ENCODE measurements at regions not wholly inside any gene's neighbourhood (a gene's known extent, or its start where the extent isn't known, plus 50 kb on each side); places are given as distances from the start of the nearest gene placed in this dataset.
"Not testable (repeated sequence)": the region's sequence is repeated elsewhere in the genome, so short reads cannot be mapped to it uniquely, and the experiment has no call there.

DNA sequence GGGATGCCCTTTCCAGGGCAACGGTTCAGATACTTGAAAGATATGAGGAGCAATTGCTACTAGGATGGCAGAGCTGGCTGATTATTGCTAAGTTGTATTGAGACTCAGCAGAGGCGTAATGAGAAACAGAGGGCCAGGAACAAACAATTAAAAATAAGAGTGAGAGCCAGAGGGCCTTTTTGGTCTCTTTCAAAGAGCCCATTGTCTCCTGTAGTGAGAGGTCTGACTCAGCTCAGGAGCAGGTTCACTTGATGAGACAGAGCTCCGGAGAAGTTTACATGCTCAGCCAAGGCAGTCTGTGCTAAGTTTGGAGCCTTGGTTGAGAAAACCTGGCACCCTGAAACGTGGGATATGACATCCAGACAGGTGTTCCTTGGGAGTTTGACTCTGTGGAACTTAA, 303.9 kb upstream of the DLGAP1 start:
- DNase-seq: no peak

DNA sequence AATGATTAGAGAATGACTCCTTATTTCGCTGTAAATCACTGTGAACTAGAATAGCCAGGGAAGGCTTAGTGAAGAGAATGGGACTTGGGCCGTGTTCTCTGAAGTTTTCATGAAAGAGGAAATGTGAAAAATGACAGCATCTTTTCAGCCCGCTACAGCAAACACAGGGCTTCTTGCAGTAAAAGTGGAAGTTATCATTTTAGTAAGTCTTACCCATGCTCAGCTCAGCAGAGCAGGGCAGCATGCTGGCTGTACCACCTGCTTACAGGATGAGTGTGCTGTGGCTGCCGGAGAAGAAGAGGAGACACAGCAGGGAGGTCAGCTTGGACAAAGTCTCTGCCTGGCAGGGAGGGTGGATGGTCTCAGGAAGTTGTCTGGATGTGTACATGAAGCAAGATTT, 300.7 kb upstream of the DLGAP1 start:
- DNase-seq: no peak

DNA sequence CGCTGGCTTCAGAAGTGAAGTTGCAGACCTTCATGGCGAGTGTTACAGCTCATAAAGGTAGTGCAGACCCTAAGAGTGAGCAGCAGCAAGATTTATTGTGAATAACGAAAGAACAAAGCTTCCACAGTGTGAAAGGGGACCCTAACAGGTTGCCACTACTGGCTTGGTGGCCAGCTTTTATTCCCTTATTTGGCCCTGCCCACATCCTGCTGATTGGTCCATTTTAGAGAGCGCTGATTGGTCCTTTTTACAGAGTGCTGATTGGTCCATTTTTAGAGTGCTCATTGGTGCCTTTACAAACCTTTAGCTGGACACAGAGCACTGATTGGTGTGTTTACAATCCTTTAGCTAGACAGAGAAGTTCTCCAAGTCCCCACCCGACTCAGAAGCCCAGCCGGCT, 298.0 kb upstream of the DLGAP1 start:
- not testable (repeated sequence) for DNase-seq

DNA sequence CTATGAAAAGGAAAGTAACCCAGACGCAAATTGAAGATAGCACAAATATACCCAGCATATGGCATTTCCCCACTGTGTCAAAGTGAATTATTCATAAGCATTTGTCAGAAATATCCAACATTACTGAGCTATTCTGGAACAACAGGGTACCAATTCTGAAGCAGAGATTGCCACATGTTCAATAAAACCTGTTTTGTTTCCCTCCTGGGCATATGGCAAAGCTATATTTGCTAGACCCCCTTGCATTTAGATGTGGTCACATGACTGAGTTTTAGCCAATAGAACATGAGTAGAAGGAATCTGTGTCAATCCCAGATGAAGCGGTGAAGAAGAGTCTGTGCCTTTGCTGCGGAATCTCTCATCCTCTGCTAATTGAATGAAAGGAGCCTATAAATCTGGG, 296.4 kb upstream of the DLGAP1 start:
- DNase-seq: no peak

DNA sequence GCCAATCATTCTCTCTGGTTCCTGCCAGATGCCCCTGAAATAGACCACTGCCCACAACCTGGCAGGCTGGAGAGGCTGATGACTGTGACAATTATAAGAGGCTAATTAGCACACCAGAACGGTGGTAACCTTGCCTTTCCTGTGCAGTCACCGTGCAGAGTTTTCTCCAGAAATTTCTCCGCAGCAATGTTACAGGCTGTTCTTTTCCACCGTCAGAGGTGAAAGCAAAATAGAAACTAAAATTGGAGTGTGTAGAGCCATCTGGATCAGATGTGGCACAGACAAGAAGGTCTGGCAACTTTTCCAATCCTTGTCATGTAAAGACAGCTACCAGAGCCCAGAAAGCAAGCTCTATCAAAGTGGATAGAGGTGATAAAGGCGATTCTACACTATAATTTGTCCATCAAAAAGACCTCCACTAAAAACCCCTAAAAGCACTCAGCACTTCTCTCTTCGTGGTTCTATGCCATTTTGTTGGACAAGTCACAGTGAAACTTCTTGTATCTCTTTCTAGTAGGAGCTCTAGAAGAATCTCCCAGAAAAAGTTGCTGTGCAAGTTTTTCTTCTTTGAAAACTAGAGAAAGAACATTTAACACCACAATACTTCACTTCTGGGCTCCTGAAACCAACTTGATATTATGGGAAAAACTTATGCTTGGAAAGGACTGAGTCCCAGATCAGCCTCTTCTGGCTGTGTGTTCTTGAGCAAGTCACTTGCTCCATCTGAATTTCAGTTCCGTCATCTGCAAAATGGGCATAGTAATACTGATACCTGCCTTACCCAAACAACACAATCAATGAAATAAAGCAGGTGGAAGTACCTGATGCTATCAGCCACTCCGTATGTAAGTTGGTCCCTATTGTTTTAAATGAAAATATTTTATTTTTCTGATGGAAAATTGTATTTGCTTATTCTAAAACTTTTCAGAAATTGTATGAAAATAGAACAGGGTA, 295.6 kb upstream of the DLGAP1 start:
- no peak for DNase-seq

DNA sequence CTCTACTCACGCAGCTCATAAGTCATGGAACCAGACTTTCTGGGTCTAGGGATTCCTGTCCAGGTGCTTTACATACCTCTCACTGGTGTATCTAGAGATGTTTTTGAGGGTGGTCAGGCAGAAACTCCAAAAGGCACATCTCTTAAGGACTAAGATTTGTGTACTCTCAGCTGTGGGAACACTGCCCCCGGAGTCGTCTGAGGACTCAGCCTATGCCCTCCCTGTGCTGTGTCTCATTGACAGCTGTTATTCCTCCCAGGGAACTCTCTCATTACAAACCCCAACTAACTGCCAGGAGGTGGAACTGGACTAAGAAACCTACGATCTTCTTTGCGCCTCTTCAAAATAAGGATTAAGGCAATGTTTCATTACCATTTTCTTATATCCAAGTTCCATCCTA, 293.9 kb upstream of the DLGAP1 start:
- DNase-seq: no peak

DNA sequence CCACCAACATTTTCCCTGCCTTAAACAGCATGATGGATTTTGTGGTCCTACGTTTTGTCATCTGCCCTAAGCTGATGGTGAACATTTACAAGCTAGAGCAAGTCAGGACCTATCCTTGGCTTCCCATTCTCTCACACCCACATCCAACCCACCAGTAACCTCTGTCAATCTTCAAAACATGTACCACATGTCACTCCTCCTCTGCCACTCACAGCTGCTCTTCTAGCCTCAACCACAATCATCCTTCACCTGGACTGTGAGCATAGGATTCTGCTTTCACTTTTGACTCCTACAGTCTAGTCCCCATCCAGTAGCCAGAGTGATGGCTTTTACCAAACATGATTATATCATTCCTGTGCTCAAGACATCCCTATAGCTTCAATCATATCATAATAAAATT, 279.8 kb upstream of the DLGAP1 start:
- no peak for DNase-seq

DNA sequence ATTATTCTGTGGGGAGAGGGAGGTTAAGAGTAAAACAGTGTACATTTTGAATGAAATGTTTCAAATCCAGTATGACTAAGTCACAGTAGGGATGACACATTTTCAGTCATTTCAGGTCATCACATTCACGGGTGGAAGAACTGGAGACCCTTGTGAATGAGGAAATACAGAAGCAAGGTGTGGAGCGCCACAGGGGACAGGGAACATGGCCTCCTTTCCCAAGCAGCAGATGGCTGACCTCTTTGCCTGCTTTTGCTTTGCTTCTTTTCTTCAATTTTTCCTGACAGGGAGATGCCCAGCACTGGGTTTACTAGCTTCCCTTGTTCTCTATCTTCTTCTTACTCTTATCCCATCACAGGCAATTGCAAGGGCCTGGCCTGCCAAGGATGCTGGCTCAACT, 278.9 kb upstream of the DLGAP1 start:
- no peak for DNase-seq

DNA sequence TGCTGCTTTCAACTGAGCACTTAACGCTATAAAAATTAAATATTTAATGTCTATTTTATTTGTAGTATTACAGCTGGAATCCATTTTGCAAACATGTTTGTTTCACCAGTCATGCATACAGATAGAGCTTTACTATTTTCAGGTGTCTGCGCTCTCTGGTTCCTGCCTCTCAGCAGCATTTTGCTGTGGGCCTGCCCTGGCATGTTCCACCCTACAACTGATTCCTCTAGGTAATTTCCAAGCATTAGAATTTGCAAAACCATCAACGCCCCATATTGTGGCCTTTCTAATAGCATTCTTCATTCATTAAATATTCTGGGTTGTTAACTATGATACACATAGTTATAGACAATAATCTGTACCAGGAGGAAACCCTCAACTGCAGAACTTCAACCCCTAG, 266.4 kb upstream of the DLGAP1 start:
- DNase-seq: no peak

DNA sequence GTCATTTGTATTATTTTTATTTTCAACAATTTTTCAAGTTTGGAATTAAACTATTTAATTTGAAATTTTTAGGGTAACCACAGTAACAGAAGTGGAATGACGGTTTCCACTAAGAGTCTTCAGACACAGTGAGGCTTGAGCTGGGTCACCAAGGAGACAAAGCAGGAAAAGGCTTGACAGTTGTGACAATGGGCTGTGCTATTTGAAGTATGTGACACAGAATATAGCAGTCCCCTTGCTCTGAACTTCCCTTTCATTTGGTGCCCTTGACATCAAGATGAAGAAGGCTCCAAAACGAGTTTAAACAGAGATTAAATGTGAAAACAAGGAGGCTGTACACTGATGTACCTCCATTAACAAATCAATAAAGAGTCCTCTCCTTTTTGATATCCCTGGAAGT, 265.4 kb upstream of the DLGAP1 start:
- no peak for DNase-seq

DNA sequence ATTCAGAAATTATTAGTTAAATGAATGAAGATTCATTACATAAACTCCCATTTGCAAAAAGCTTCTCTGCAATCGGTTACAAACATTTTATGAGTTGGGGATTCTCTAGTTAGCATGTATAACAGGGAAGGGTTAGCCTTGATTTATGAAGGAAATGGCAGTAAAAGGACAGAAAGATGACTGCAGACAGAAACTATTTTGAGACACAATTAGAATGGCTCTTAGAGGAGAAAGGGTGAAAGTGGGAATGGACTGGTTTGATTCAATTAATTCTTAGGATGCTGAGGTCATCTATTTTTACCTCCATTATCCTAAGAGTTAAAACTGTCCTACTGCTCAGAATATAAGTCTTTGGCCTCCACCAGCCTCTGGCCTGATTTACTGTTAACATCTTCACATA, 250.8 kb upstream of the DLGAP1 start:
- no peak for DNase-seq

DNA sequence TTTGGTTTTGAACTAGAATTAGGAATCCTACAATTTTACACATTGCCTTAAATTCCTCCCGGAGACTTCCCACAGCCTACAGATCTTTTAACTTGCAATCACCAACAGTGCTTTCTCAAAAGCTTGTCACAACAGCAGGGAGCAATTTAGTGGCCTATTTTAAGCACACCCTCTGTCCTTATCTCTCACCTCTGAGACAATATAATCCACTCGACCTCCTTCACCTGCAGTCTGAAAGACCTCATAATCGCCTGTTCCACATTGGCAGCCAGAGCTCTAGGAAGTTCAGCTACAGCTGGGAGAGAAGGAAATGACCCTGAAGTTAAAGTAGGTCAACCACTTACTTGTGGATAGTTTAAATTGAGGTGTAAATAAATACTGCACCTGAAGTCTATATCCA, 249.7 kb upstream of the DLGAP1 start:
- no peak for DNase-seq

DNA sequence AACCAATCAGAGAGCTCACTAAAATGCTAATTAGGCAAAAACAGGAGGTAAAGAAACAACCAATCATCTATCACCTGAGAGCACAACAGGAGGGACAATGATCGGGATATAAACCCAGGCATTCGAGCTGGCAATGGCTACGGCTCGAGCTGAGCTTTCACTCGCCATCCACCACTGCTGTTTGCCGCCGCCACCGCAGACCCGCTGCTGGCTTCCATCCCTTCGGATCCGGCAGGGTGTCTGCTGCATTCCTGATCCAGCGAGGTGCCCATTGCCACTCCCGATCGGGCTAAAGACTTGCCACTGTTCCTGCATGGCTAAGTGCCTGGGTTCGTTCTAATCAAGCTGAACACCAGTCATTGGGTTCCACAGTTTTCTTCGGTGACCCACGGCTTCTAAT, 236.7 kb upstream of the DLGAP1 start:
- DNase-seq: no peak

DNA sequence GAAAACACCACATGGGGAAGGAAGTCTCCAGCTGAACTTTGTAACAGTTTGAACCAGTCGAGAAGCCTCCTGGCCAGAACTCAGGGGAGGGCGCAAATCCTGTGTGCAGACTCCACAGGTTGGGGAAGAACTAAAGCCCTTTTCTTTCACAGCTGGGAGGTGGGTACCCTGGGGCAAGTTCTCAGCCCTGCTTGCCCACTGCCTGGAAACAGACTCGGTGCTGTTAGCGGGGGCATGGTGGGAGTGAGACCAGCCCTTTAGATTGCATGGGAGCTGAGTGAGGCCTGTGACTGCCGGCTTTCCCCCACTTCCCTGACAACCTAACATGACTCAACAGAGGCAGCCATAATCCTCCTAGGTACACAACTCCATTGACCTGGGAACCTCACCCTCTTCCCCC, 223.6 kb upstream of the DLGAP1 start:
- DNase-seq: not testable (repeated sequence)

DNA sequence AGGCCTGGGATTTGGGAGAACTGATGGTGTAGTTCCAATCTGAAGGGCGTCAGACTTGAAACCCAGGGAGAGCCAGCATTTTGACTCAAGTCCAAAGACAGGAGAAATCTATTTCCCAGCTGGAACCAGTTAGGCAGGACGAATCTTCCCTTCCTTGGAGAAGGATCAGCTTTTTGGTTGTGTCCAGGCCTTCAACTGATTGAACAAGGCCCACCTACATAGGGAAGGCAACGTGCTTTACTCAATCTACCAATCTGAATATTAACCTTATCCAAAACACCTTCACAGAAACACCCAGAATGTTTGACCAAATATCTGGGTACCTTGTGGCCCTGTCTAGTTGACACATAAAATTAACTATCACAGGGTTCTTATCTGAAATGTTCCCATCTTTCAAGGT, 221.9 kb upstream of the DLGAP1 start:
- no peak for DNase-seq

DNA sequence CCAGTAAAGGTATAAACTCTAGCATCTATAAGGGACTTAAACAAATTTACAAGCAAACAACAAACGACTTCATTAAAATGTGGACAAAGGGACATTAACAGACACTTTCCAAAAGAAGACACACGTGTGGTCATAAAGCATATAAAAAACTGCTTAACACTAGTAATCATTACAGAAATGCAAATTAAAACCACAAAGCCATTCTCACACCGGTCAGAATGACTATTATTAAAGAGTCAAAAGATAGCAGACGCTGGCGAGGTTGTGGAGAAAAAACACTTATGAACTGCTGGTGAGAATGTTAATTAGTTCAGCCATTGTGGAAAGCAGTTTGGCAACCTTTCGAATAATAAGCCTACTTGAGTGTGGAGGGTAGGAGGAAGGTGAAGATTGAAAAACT, 217.1 kb upstream of the DLGAP1 start:
- no peak for DNase-seq

DNA sequence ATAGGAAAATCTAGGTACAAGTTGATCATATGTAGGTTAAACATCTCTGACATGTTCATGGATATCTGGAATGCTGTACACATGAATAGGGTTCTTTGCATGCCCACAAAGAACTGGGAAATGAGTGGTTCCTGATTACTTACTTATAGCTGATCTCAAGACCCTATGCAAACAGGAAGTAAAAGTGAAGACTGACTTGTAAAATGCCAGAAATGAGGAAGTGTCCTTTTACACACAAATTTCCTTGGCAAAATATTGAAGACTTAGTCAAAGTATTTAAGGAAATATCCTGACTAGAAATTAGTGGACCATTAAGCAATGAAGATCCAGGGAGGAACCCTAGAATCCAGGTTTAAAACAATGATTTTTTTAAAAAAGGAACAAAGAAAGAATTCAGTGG, 203.7 kb upstream of the DLGAP1 start:
- no peak for DNase-seq

DNA sequence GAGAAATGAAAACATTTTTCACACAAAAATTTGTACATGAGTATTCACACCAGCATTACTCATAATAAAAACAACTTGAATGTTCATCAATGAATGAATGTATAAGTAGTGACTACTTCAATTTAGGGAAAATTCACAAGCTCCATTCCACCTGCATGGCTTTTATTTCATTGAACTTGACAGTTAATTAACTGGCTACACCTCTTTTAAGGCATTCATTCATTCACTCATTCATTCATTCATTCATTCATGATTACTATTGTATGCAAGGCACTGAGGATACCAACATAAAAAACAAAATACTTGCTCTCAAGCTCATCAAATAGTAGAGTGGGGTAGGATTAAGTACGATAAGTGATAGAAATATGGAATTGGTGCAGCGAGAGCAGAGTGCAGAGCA, 198.3 kb upstream of the DLGAP1 start:
- no peak for DNase-seq

DNA sequence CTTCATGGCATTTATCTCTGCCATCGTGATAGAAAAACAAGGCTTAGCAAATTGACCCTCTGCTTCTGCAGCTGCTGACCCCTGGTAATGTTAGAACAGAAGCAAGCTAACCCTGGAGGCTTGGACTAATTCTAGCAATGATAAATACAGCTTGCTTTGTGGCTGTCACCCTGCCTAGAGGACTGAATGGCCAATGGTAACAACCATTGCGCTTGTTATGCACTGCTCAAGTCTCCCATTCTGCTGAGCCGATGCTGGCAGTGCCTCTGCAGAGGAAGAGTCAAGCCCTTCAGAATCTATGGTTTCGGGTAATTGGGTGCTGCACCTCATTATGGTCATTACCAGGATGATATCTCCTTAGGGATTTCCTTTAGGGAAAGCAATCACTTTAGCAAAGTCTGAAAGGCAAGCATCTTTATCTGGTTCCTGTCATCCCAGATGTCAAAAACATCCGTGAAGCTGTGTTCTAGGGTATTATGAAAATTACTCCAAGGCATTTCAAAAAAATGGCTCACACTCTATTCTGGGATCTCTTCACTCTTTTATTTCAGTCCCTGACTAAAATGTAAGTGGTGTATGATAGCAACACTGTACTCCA, 186.8 kb upstream of the DLGAP1 start:
- DNase-seq: no peak

DNA sequence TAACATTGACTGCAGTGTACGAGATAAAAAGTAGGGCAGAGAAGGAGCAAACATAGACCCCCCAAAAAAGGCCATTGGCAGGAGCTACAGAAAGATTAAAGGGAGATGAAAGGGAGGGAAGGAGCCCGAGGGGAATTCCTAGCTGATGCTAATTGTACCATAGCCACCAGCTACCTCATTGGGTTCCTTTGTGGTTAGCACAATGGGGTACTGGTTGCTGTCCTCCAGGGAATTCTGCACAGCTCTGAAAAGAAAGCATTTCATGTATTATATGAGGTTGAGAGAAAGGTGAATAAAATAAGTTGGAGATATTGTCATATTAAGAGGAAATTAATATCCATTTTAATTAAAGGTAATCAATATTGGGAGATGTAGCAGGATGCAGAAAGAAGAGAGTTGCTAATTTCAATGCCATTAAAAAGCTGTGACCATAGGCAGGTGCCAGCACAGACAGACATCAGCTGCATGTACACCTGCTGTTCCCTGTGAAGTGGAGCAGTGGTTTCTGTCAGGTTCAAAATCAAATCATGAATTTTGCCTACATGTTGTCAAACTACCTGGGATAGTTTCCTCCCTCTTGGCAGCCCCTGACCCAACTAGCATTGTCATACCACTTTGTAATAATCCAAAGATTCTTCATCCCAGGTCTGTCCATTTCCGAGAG, 185.4 kb upstream of the DLGAP1 start:
- DNase-seq: no peak

DNA sequence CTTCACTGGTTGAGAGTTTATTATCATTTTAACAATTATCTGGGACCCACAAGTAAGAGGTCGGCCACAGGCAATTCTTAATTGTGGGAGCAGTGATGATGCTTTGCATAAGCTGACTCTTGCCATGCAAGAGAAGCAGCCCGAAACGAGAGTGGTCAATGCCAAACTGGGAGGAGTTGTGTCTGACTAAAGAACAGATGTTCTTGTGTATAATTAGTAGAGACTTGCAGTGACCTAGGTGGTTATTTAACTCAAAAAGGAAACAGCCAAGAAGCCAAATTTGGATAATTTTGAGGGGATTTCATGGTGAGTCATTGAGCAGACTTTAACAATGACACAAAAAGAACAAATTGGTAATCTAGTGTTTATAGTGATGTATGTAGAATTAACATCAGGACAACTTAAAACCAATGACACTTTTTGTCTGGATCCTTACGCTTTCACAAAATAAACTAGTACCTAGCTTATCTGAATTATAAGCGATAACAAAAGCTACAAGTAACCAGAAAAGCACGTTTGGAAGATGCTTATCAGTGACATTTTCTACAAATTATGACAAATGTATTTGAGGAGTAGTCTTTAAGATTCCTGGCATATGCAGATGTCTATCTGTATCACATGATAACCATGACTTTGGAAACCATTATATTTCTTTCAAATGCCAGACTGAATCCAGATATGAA, 184.7 kb upstream of the DLGAP1 start:
- DNase-seq: no peak

DNA sequence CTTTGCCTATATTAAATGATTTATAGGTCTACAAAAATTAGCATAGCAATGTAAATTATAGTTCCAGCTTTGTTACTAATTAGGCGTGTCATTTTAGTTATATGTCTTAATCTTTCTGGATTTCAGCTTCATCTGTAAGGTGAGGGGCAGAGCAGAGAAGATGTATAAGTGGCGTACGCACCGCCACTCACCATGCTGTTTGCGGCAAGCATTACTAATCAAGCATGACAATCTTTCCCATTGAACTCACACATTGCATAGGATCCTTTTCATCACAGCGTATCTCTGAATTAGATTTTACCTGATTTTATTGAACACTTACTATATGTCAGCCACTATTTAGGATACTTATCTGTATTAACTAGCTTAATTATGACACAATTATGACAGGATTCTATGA, 183.6 kb upstream of the DLGAP1 start:
- no peak for DNase-seq

DNA sequence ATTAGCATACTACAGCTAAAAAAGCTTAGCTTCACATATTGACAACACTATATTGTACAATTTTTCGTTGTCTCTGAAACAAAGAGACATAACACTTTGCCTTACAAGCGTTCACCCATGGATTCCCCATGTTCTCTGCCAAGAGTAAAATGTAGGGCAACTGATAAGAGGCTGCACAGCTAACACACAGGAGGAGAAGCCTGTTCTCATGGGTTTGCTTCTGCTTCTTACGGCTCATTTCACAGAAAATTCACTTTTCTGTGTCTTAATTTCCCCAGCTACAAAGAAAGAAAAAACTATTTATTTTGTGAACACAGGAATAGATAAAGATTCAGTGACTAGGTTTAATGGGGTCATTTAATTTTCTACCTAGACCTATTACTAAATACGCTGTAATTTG, 182.8 kb upstream of the DLGAP1 start:
- no peak for DNase-seq
